GM12891 (cell line): ENCODE measurements at regions not wholly inside any gene's neighbourhood (a gene's known extent, or its start where the extent isn't known, plus 50 kb on each side); places are given as distances from the start of the nearest gene placed in this dataset.

ENCODE experiments used
- PAX5 ChIP-seq: IDR thresholded peaks from 2 replicates; pipeline ENCODE4 v1.6.1; 2011; ENCODE audit warnings: low read length, moderate library complexity, mild to moderate bottlenecking; ENCODE audit not compliant: insufficient read depth, severe bottlenecking
- POLR2A ChIP-seq: IDR thresholded peaks from 2 replicates; pipeline ENCODE4 v1.6.1; 2011; ENCODE audit warnings: low read depth, low read length, control low read depth

DNA sequence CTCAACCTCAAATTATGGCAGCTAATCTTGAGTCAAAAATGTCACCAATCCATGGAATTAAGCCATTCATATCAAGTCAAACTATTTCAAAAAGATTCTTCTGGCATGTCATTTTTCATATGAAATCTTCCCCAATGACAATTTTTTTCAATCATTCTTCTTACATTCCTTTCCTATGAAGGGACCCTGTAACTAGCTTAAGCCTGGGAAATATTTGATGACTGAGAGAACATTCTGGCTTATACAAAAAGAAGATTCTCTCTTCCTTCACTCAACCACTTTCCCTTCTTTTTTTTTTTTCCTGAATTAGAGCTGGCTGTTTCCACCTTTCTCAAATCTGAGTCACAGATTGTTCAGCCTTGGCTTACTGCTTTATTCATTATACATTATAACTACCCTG, 903.7 kb downstream of the FAM181B start:
- TF ChIP-seq POLR2A (no peak), PAX5 (no peak)
